Left kidney (tissue), 1 donor: ENCODE measurements at regions not wholly inside any gene's neighbourhood (a gene's known extent, or its start where the extent isn't known, plus 50 kb on each side); places are given as distances from the start of the nearest gene placed in this dataset.
"Not testable (repeated sequence)": the region's sequence is repeated elsewhere in the genome, so short reads cannot be mapped to it uniquely, and the experiment has no call there.

ENCODE experiments used
- DNase-seq: peaks from one replicate; pipeline ENCODE4 v3.0.0-alpha.2; 2013

- DNase-seq = no peak
These were observed 175.4 kb downstream of the SQOR start for GRCh38 chr15:45810201-45810600.

GRCh38 chr15:45812200-45812599, 177.4 kb downstream of the SQOR start:
- DNase-seq = no peak

- not testable (repeated sequence) for DNase-seq
These were observed 182.7 kb downstream of the SQOR start for GRCh38 chr15:45817578-45817977.

GRCh38 chr15:45821390-45821789, 186.6 kb downstream of the SQOR start:
- DNase-seq = no peak

GRCh38 chr15:45822968-45823367, 188.1 kb downstream of the SQOR start:
- not testable (repeated sequence) for DNase-seq

- DNase-seq = no peak
These were observed 192.4 kb downstream of the SQOR start for GRCh38 chr15:45827275-45827674.

GRCh38 chr15:45827766-45828165, 192.9 kb downstream of the SQOR start:
- no peak for DNase-seq

DNA sequence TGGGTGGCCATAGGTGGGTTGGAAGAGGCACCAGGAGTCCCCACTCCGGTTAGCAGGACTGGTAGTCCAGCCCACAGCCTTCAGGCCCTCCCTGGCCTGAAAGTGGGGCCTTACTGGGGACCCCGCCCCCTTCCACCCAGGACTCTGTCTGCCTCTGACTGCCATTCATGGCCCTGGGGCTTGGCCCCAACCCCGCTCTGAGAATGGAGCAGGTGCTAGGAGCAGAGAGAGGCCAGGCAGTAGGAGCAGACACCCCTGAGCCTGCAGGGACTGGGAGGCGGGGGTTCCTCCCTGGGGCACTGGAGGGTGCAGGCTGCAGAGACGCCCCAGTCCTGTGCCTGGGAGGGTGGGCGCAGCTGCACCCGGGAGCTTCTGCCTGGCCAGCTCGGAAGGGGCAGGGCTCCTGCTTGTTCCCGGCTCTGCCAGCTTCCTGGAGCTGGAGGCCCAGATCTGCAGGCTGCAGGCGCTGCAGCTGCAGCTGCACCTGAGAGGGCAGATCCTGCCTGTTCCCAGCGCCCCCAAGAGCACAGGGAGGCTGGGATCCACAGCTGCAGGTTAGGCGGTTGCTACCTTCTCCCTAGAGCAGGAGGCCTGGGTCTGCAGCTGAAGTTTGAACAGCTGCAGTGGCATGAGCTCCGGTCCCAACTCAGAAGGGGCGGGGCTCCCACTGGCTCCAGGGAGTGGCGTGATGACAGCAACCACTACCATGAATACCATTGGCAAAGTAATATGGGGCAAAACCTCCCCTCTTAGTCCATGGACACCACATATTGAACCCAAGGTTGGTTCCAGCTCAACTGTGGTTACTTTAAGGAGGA, 194.7 kb downstream of the SQOR start:
- no peak for DNase-seq

DNA sequence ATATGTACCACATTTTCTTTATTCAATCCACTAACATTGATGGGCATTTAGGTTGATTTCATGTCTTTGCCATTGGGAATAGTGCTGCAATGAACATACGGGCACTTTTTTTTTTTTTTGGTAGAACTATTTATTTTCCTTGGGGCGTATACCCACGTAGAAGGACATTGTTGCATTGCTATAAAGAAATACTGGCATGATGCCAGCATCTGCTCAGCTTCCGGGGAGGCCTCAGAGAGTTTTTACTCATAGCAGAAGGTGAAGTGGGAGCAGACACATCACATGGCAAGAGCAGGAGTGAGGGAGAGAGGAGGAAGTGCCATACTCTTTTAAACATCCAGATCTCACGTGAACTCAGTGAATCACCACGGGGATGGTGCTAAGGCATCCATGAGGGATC, 197.0 kb downstream of the SQOR start:
- DNase-seq = no peak

DNA sequence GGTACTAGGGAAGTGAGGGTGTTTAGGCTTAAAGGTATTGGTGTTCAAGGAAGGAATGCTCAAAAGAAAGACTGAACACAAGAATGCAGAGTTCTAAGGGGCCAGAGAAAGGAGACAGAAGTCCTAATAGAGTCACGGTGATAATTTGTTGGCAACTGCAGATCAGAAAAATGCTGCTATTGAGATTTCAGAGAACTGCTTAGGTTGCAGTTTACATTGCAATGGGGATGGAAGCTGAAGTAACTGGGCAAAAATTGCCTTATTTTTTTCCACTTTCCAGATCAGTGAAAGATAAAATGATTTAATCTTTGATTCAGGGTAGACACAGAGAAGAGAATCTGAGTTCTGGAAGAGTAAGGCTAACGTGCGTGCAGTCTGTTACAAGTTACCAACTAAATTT, 199.8 kb downstream of the SQOR start:
- DNase-seq = no peak

DNA sequence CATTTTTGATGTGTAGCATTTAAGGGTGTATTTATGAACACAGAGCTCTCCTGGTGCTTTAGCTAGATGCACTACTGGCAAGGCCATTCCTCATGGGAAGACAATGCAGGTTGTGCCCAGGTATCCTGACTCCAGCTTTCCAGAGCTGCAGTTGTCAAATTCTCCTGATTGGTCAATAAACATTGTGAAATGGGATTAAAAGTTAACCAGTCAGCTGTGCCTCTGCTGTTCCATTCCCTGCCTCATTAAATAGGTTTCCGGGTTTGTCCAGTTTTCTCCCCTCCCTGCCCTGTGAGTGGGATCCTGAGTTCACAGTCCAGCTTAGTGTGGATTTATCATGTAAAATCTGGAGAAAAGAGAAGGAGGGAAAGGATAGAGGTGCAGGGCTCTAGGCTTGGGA, 207.3 kb downstream of the SQOR start:
- DNase-seq = peak; percentile 26

DNA sequence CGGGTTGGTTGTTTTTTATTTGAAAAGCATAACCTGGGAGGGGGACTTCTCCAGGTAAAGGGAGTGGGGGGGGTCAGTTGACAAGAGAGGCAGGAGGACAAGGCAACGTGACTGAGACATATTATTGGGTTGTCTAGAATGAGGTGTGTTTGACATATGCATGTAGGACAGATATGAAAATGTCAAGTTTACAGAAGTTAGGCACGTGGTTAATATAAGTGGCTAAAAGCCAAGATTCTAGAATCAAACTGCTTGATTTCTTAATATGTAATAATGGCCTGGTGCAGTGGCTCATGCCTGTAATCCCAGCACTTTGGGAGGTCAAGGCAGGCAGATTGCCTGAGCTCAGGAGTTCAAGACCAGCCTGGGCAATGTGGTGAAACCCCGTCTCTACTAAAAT, 212.8 kb downstream of the SQOR start:
- no peak for DNase-seq

- no peak for DNase-seq
These were observed 214.3 kb downstream of the SQOR start for GRCh38 chr15:45849136-45849535.

DNA sequence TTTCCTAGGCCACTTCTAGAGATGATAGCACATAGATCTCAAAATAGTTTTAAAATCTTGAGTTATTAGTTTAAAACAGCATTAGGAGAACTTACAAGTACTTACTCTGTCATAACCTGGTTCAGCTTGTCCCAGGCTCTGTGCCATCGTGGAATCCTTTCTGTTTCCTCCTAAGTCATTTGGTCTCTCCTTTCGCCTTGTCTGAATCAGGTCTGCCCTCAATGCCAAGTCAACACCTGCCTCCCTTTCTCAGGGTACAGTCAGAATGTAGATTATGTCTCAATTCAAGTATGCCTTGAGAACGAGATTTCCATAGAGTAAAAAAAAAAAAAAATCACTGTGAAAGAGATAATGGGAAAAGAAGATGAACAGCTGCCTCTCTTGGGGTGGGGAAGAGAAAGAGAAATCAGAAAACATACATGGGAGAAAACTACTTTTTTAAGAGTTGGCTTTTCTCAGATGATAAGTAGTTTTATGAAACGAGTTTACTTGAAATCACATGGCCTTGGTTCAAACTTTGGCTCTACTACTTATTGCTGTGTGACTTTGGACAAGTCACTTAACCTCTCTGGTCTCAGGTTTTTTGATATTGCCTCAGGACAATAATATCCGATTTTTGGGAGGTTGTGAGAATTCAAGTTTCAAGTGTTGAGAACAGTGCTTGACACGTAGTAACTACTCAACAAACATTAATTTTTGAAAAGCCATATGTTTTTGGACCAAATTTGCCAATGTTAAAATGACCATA, 219.8 kb downstream of the SQOR start:
- DNase-seq = no peak

DNA sequence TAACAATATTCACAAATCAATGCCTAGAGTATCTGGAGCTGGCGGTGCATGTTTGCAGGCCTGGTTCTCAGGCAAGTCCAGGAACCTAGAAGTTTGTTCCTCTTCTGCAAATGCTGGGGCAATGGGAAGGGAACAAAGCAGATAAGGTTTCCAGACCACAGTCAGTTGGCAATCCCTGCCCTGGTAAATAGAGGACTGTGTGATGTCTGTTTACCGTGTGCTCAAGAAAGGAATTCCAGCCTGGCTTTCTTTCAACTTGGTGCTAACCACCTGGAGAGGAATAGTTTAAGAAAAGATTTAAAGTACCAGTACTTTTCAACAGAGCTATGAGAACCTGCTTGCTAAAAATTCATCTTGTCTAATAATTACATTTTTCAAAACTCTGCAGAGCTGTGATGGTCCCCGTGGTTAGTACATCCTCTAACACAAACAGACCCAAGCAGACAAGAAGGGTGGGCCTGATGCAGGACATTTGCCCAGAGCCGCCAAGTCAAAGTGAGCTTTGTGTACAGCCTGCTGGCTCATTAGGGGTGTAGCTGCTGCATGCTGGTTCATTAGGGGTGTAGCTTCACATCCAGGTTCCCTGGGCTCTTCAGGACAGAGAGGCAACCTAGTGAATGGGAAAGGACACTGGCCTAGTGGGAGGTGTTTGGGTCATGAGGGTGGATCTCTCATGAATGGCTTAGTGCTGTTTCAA, 220.5 kb downstream of the SQOR start:
- no peak for DNase-seq

GRCh38 chr15:45855907-45856579, 221.2 kb downstream of the SQOR start:
- DNase-seq = no peak

GRCh38 chr15:45857291-45857690, 222.5 kb downstream of the SQOR start:
- DNase-seq = no peak

- DNase-seq = no peak
These were observed 223.7 kb downstream of the SQOR start for GRCh38 chr15:45858491-45858890.

DNA sequence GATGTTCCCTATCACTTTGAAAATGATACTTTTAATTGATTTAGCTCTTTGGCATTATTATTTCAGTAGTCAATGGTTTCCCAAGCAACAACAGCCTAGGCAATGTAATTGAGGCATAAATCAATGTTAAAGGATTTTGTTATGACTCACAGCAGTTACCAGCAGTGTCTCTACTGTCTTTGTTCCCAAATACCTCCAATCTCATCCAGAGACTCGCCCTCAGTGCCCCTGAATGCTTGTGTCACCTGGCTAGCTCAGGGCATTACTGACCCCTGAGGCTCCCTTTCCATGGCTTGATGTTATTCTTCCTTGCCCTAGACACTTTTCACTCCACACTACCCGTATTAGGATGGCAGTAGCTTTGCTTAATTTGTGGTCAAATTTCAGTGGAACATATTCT, 227.2 kb downstream of the SQOR start:
- DNase-seq = no peak

GRCh38 chr15:45863881-45864580, 229.2 kb downstream of the SQOR start:
- no peak for DNase-seq

- no peak for DNase-seq
These were observed 231.8 kb downstream of the SQOR start for GRCh38 chr15:45866616-45867015.

DNA sequence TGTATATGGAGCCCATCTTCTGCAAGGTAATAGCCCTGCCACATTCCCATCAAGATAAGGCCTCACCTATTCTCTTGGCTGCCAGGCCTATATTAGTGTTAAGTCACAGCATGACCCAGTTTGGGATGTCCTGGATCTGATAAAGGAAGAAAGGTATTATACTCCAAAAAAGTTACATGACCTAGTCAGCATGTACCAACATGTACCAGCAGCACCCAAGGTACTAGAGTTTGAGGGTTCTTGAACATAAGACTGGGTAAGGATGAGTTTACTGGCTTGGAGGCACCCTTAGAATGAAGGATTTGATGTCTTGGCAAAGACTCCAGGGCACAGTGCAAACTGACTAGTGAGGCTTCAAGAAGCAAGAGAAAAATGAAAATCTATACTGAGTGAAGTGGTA, 232.5 kb downstream of the SQOR start:
- DNase-seq = no peak
